K562 (cell line): ENCODE measurements at regions not wholly inside any gene's neighbourhood (a gene's known extent, or its start where the extent isn't known, plus 50 kb on each side); places are given as distances from the start of the nearest gene placed in this dataset.

ENCODE experiments used
- ATAC-seq: fragments of 200-7000 bp; cut with Tn5 transposase; 3 replicates; pipeline ENCODE4 v1.9.1; 2020; ENCODE audit warnings: moderate library complexity
- BruUV-seq: library from RNA; stranded (reverse); fragments of 400-500 nt; replicated peaks from 2 replicates; lab custom pipeline; 2021; lab: Mats Ljungman, UMichigan
- CTCF ChIA-PET: fragments of 300-600 bp; formaldehyde crosslinking; extraction: SDS; loops from one replicate; lab custom pipeline; 2021; ENCODE audit warnings: low intra/inter-chr PET ratio; lab: Yijun Ruan, JAX
- POLR2A ChIA-PET: fragments of 300-600, 350-650 bp; sonication (Branson Sonifier 250); formaldehyde crosslinking; extraction: SDS; loops from one replicate; lab custom pipeline; 2021; ENCODE audit warnings: antibody characterized with exemption, inconsistent platforms; lab: Yijun Ruan, JAX
- DNase-seq, 4 experiments: peaks; one replicate each; pipeline versions ENCODE4 v3.0.0 to v3.0.0-alpha.2; 2011 to 2018; ENCODE audit warnings: low spot score in 3 of 4, mixed read lengths in 3 of 4; ENCODE audit errors: extremely low read depth in 1 of 4
- FAIRE-seq: peaks from 2 replicates; lab custom pipeline; 2011; peaks lifted over from hg19 to GRCh38; lab: Jason Lieb, UNC
- H2AFZ ChIP-seq: 2 replicates; pipeline ENCODE4 v1.6.0; 2011; ENCODE audit warnings: low read depth, low read length, control low read depth, inconsistent platforms
- H3K27ac ChIP-seq: fragments of 200-600 bp; 3 replicates; pipeline ENCODE4 v1.8.0; 2011; ENCODE audit warnings: low read depth, mild to moderate bottlenecking, control low read depth, inconsistent platforms, low read length, moderate library complexity, mixed read lengths; ENCODE audit errors: extremely low read depth
- H3K27me3 ChIP-seq, 2 experiments: fragments of 300-600 bp in 1 of 2; 2 replicates in 1 of 2; 3 replicates in 1 of 2; pipeline versions ENCODE4 v1.6.0 to v1.8.0; 2011; ENCODE audit warnings: inconsistent platforms in 2 of 2, low read length in 2 of 2, mild to moderate bottlenecking in 1 of 2, mixed read lengths in 1 of 2, moderate library complexity in 1 of 2; ENCODE audit not compliant: control insufficient read depth in 2 of 2, insufficient read depth in 2 of 2
- H3K36me3 ChIP-seq: fragments of 300-600 bp; 3 replicates; pipeline ENCODE4 v1.8.0; 2011; ENCODE audit warnings: mild to moderate bottlenecking, low read length, inconsistent platforms; ENCODE audit not compliant: control insufficient read depth, insufficient read depth
- H3K4me1 ChIP-seq, 2 experiments: fragments of 200-600 bp in 1 of 2; replicated peaks in 1 of 2; 2 replicates in 1 of 2; 3 replicates in 1 of 2; pipeline versions ENCODE4 v1.5.1 to v1.8.0; 2011; ENCODE audit warnings: inconsistent platforms in 2 of 2, low read length in 2 of 2, mild to moderate bottlenecking in 1 of 2, mixed read lengths in 1 of 2, moderate library complexity in 1 of 2; ENCODE audit not compliant: control insufficient read depth in 2 of 2, insufficient read depth in 2 of 2
- H3K4me2 ChIP-seq: 2 replicates; pipeline ENCODE4 v1.6.1; 2011; ENCODE audit warnings: low read length, control low read depth, inconsistent platforms, mixed read lengths; ENCODE audit not compliant: insufficient read depth
- H3K4me3 ChIP-seq: fragments of 200-600 bp; sonication (generic), shearing (Covaris generic); 2 replicates; pipeline ENCODE4 v1.5.1; 2016; ENCODE audit warnings: control low read depth, inconsistent platforms
- H3K79me2 ChIP-seq: fragments of 200-600 bp; 3 replicates; pipeline ENCODE4 v1.8.0; 2011; ENCODE audit warnings: low read length, inconsistent platforms; ENCODE audit not compliant: control insufficient read depth, insufficient read depth
- H3K9ac ChIP-seq, 2 experiments: 2 replicates each; pipeline versions ENCODE4 v1.6.0 to v1.6.1; 2011; ENCODE audit warnings: low read depth in 2 of 2, low read length in 2 of 2, control low read depth in 1 of 2, inconsistent platforms in 1 of 2, mild to moderate bottlenecking in 1 of 2, mixed read lengths in 1 of 2; ENCODE audit not compliant: insufficient read depth in 1 of 2
- H3K9me1 ChIP-seq: one replicate; pipeline ENCODE4 v1.6.0; 2011; ENCODE audit warnings: inconsistent platforms, mild to moderate bottlenecking, low read length, moderate library complexity; ENCODE audit not compliant: control insufficient read depth, insufficient read depth
- H3K9me3 ChIP-seq: replicated peaks from 2 replicates; pipeline ENCODE4 v1.5.1; 2011; ENCODE audit warnings: low read depth, low read length, inconsistent platforms; ENCODE audit not compliant: control insufficient read depth, insufficient read depth
- H4K20me1 ChIP-seq: replicated peaks from 2 replicates; pipeline ENCODE4 v1.6.1; 2011; ENCODE audit warnings: low read length, inconsistent platforms, mixed read lengths; ENCODE audit not compliant: control insufficient read depth, insufficient read depth
- ELK3 ChIP-seq: fragments of 450-650 bp; formaldehyde crosslinking; IDR thresholded peaks from 2 replicates; pipeline ENCODE4 v1.4.0; 2020; ENCODE audit warnings: mild to moderate bottlenecking
- ETV5 ChIP-seq: sonication (generic); formaldehyde crosslinking; IDR thresholded peaks from 2 replicates; pipeline ENCODE4 v1.4.0; 2020; ENCODE audit warnings: low read depth, mild to moderate bottlenecking, missing genetic modification reagents
- NFXL1 ChIP-seq: fragments of 450-650 bp; formaldehyde crosslinking; IDR thresholded peaks from 2 replicates; pipeline ENCODE4 v1.4.0; 2021; ENCODE audit warnings: mild to moderate bottlenecking
- PHTF2 ChIP-seq: fragments of 250-450 bp; sonication (Bioruptor Pico); IDR thresholded peaks from 2 replicates; pipeline ENCODE4 v1.5.0; 2021; ENCODE audit warnings: mild to moderate bottlenecking
- U2AF1 ChIP-seq: fragments of 200-400 bp; formaldehyde crosslinking; optimal IDR thresholded peaks from 2 replicates; pipeline ENCODE3; 2017; ENCODE audit warnings: mild to moderate bottlenecking, low read depth, low read length, moderate library complexity
- ZC3H4 ChIP-seq: sonication (generic); formaldehyde crosslinking; IDR thresholded peaks from 2 replicates; pipeline ENCODE4 v1.9.0; 2021; ENCODE audit warnings: missing genetic modification reagents, borderline replicate concordance
- ZNF24 ChIP-seq: fragments of 450-650 bp; IDR thresholded peaks from 2 replicates; pipeline ENCODE4 v1.6.1; 2016
- ZNF639 ChIP-seq, 2 experiments: fragments of 200-800 bp in 1 of 2; sonication (Bioruptor generic) in 1 of 2; sonication (generic) in 1 of 2; formaldehyde crosslinking in 1 of 2; IDR thresholded peaks in 1 of 2; conservative IDR thresholded peaks in 1 of 2; 2 replicates each; pipeline versions ENCODE4 v1.5.0 to v1.6.1; 2016 to 2020; ENCODE audit warnings: missing compliant biosample characterization in 1 of 2, missing genetic modification characterization in 1 of 2, missing genetic modification reagents in 1 of 2
- ZNF644 ChIP-seq: fragments of 200-800 bp; sonication (Bioruptor generic); IDR thresholded peaks from 2 replicates; pipeline ENCODE4 v1.6.1; 2016; ENCODE audit warnings: low read depth, missing genetic modification characterization, missing compliant biosample characterization
- ZNF75A ChIP-seq: fragments of 450-650 bp; formaldehyde crosslinking; IDR thresholded peaks from 2 replicates; pipeline ENCODE4 v1.4.0; 2020; ENCODE audit warnings: mild to moderate bottlenecking
- WGBS: fragments of 100-300 bp; shearing (Covaris generic); methylation state at CpG from one replicate; pipeline ENCODE4 v1.1.6; 2016; ENCODE audit warnings: low coverage, mixed read lengths; ENCODE audit not compliant: insufficient coverage; ENCODE audit errors: missing lambda C conversion rate; 5-methylcytosine and 5-hydroxymethylcytosine counted together
- in situ Hi-C: fragments of 300-500 bp; cut with MboI; formaldehyde crosslinking; loops from 4 replicates; pipeline ENCODE4 v1.15.0; 2018; ENCODE audit warnings: inconsistent platforms, mixed read lengths
- intact Hi-C: fragments of 100-400 bp; cut with micrococcal nuclease; formaldehyde crosslinking; loops from 2 replicates; pipeline ENCODE4 v1.14.2; 2022

- TF ChIP-seq ETV5 (CRISPR knock-in tag) (no peak), ZNF639 (CRISPR knock-in tag; conservative IDR thresholded peaks at IDR 0.05 in 1 of 2, IDR thresholded peaks at IDR 0.05 in 1 of 2) (no peak)
These were observed 543.7 kb downstream of the EFNB2 start (continued) for GRCh38 chr13:105991622-105992277.

GRCh38 chr13:105991131-105991530, 544.3 kb downstream of the EFNB2 start:
- DNase-seq (no peak), FAIRE-seq (no peak), ATAC-seq (no peak)
- intact Hi-C loops (no loop called here), in situ Hi-C loops (no loop called here)
- ChIA-PET CTCF (no interaction called here), POLR2A (no interaction called here)
- Histone ChIP-seq H3K9me1 (no peaks in the 10 kb centered on the region), H4K20me1 (no peaks in the 10 kb centered on the region), H3K9ac (no peak overlapping the region), H3K79me2 (no peaks in the 10 kb centered on the region), H3K36me3 (no peaks in the 10 kb centered on the region), H3K4me2 (no peak overlapping the region), H3K27ac (no peak overlapping the region), H3K4me1 (no peaks in the 10 kb centered on the region), H2AFZ (no peak overlapping the region), H3K27me3 (no peaks in the 10 kb centered on the region), H3K9me3 (no peaks in the 10 kb centered on the region), H3K4me3 (no peak overlapping the region)
- BruUV-seq: no TSS peak
- TF ChIP-seq NFXL1 (no peak), ELK3 (no peak), ZNF644 (tag) (no peak), ZC3H4 (CRISPR knock-in tag) (no peak), PHTF2 (CRISPR knock-in tag) (no peak), ZNF24 (no peak), U2AF1 (no peak), ZNF75A (CRISPR knock-in tag) (no peak)
- WGBS: 0% methylated on average over 1 of the region's 1 CpG
